Prostate gland (tissue), 2 donors: ENCODE measurements at regions not wholly inside any gene's neighbourhood (a gene's known extent, or its start where the extent isn't known, plus 50 kb on each side); places are given as distances from the start of the nearest gene placed in this dataset.

Source experiments
- DNase-seq: peaks from one replicate; pipeline ENCODE4 v3.0.0-alpha.2; 2019; ENCODE audit warnings: low spot score
- H3K27ac ChIP-seq, 2 donors: fragments of 200-600 bp; sonication (generic); 2 replicates each; pipeline ENCODE4 v1.5.1; 2017 to 2019
- H3K27me3 ChIP-seq: fragments of 200-600 bp; sonication (generic); replicated peaks from 2 replicates; pipeline ENCODE4 v1.5.1; 2019; ENCODE audit not compliant: insufficient read depth
- H3K36me3 ChIP-seq, 2 donors: fragments of 200-600 bp; sonication (generic); 1 replicate in 1 of 2; 2 replicates in 1 of 2; pipeline versions ENCODE4 v1.5.1 to v1.8.1; 2017 to 2019
- H3K4me1 ChIP-seq: fragments of 200-600 bp; sonication (generic); replicated peaks from 2 replicates; pipeline ENCODE4 v1.5.1; 2019
- H3K4me3 ChIP-seq, 2 donors: fragments of 200-600 bp; sonication (generic); 2 replicates each; pipeline ENCODE4 v1.5.1; 2017 to 2019
- H3K9me3 ChIP-seq: fragments of 200-600 bp; sonication (generic); 2 replicates; pipeline ENCODE4 v1.5.1; 2017
- POLR2A ChIP-seq: fragments of 450-650 bp; IDR thresholded peaks from one replicate; pipeline ENCODE4 v1.6.1; 2016; ENCODE audit warnings: antibody characterized with exemption, mild to moderate bottlenecking
- POLR2AphosphoS5 ChIP-seq: sonication (generic); formaldehyde crosslinking; IDR thresholded peaks from one replicate; pipeline ENCODE4 v1.6.1; 2017; ENCODE audit warnings: antibody characterized with exemption
- WGBS: methylation state at CpG from one replicate; pipeline ENCODE4 v1.1.5; 2018; 5-methylcytosine and 5-hydroxymethylcytosine counted together
- intact Hi-C: fragments of 100-400 bp; cut with DNase I; formaldehyde crosslinking; loops from one replicate; pipeline ENCODE4 v1.14.2; 2022
- TF ChIP-seq, protein P1 (sequence below), 4 experiments: fragments of 200-600 bp in 2 of 4; fragments of 450-650 bp in 2 of 4; sonication (generic) in 2 of 4; IDR thresholded peaks; 1 replicate in 3 of 4; 2 replicates in 1 of 4; pipeline ENCODE4 v1.5.1; 2016 to 2019; ENCODE audit warnings: antibody characterized with exemption in 4 of 4, mild to moderate bottlenecking in 2 of 4, moderate library complexity in 2 of 4

DNA sequence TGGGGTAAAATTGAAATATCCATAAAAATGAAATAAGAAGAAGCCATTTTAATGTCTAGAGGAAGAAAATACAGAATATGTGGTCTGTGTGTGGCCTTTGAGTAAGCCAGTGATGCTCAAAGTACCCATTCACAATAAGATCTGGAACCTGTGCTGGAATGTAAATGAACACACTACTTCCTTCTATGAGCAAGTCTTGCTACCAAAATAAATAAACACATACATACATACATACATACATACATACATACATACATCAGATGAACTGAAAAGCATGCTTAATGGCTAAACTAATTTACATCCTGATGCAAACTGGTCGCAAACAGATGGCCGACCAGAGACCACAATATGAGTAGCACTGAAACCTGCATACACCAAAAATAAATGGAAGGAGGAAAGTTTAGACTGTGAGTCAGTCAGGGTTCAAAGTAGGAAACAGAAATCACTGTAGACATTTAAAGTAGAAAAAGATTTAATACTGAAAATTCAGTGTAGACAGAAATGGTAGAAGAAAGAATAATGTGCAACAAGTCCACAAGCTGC is 317.6 kb downstream of the CAAP1 start:
- WGBS: 89% methylated on average over 2 of the region's 2 CpGs
- intact Hi-C loops: no loop called here

DNA sequence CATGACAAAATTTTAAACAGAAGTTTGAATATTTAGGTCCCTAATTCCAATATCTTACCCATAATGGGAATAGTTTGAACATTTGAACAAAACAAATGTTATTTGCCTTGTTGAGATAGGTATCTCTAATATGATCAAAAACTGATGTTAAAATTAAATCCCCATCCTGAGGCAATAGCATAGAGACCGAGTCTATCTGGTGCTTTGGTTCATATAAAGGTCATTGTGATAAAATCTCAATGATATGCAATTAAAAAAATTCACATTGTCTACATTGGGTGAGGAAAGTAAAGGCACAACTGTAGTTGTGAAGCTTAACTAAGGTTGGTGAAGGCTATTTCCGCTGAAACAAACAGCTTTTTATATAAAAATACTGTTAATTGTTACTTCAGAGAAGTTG is 318.3 kb downstream of the CAAP1 start:
- intact Hi-C loops: no loop called here
- no peak overlapping the region for H3K27ac ChIP-seq
- H3K9me3 ChIP-seq: no peaks in the 10 kb centered on the region
- H3K27me3 ChIP-seq: no peaks in the 10 kb centered on the region
- no peak for TF ChIP-seq POLR2A
- TF ChIP-seq POLR2AphosphoS5: no peak
- TF ChIP-seq, protein P1, sequence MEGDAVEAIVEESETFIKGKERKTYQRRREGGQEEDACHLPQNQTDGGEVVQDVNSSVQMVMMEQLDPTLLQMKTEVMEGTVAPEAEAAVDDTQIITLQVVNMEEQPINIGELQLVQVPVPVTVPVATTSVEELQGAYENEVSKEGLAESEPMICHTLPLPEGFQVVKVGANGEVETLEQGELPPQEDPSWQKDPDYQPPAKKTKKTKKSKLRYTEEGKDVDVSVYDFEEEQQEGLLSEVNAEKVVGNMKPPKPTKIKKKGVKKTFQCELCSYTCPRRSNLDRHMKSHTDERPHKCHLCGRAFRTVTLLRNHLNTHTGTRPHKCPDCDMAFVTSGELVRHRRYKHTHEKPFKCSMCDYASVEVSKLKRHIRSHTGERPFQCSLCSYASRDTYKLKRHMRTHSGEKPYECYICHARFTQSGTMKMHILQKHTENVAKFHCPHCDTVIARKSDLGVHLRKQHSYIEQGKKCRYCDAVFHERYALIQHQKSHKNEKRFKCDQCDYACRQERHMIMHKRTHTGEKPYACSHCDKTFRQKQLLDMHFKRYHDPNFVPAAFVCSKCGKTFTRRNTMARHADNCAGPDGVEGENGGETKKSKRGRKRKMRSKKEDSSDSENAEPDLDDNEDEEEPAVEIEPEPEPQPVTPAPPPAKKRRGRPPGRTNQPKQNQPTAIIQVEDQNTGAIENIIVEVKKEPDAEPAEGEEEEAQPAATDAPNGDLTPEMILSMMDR (IDR thresholded peaks at IDR 0.05): no peak
- H3K36me3 ChIP-seq: no peaks in the 10 kb centered on the region
- no peak overlapping the region for H3K4me3 ChIP-seq
- no peak for DNase-seq
- WGBS: 50% methylated on average over 2 of the region's 2 CpGs
- no peaks in the 10 kb centered on the region for H3K4me1 ChIP-seq

More for the DNA sequence above, 317.6 kb downstream of the CAAP1 start:
- TF ChIP-seq, protein P1 (IDR thresholded peaks at IDR 0.05): no peak
- TF ChIP-seq POLR2AphosphoS5 (no peak), POLR2A (no peak)
- Histone ChIP-seq H3K27me3 (no peaks in the 10 kb centered on the region), H3K9me3 (no peaks in the 10 kb centered on the region), H3K4me3 (no peak overlapping the region), H3K27ac (no peak overlapping the region), H3K36me3 (no peaks in the 10 kb centered on the region), H3K4me1 (no peaks in the 10 kb centered on the region)
- no peak for DNase-seq

DNA sequence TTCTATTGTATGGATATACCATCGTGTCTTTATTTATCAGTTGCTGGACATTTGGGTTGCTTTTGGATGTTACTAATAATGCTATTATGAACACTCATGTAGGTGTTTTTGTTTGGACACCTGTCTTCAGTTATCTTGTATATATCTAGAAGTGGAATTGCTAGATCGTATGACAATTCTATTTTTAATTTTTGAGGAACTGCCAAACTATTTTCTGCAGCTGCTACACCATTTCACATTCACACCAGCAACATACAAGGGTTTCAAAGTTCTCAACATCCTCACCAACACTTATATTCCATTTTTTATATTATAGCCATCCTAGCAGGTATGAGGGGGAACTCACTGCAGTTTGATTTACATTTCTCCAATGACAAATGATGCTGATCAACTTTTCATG is 324.6 kb downstream of the CAAP1 start:
- intact Hi-C loops: no loop called here
- Histone ChIP-seq H3K27me3 (no peaks in the 10 kb centered on the region), H3K27ac (no peak overlapping the region), H3K9me3 (no peaks in the 10 kb centered on the region), H3K4me1 (no peaks in the 10 kb centered on the region), H3K36me3 (no peaks in the 10 kb centered on the region), H3K4me3 (no peak overlapping the region)
- 69% methylated on average over 2 of the region's 2 CpGs for WGBS
- TF ChIP-seq, protein P1 (IDR thresholded peaks at IDR 0.05): no peak
- TF ChIP-seq POLR2AphosphoS5 (no peak), POLR2A (no peak)
- no peak for DNase-seq

DNA sequence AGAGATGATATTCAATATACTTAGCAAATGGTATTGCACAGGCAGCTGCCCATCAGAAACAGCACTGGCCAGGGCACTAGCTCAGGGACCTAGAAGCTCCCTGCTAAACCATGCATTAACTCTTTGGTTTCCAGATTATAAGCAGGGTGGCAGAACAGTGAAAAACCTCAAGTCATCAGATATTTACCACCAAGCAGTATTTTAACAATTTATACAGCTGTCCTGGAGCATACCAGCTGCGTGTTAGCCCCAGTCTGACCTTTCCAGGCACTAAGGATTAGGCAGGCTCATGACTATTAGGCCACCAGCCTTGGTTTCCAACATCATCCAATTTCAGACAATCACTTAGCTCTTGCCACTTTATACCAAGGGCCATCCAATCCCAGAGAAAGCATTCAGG is 326.5 kb downstream of the CAAP1 start:
- H3K4me1 ChIP-seq: no peaks in the 10 kb centered on the region
- no peak overlapping the region for H3K4me3 ChIP-seq
- no peaks in the 10 kb centered on the region for H3K36me3 ChIP-seq
- no peaks in the 10 kb centered on the region for H3K27me3 ChIP-seq
- no peak for DNase-seq
- TF ChIP-seq POLR2AphosphoS5: no peak
- no peak for TF ChIP-seq POLR2A
- TF ChIP-seq, protein P1 (IDR thresholded peaks at IDR 0.05): no peak
- intact Hi-C loops: no loop called here
- H3K9me3 ChIP-seq: no peaks in the 10 kb centered on the region
- WGBS: 69% methylated on average over 1 of the region's 1 CpG
- no peak overlapping the region for H3K27ac ChIP-seq

DNA sequence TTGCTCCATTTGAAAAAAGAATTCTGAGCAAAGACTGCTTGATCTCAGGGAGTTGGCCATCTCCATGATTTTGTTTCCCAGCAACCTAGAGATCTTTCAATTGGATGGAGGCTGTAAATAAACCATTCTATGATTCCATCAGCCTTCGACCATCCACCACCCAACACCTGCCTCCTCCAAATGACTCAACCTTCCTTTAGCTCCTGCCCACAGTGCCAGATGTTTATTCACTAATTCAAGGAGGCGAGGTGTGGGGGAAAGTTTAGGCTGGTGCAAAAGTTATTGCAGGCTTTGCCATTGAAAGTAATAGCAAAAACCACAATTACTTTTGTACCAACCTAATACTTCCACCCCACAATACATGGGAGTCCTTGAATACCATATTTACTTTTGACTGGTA is 327.5 kb downstream of the CAAP1 start:
- DNase-seq: no peak

More for the DNA sequence above, 327.5 kb downstream of the CAAP1 start:
- 80% methylated on average over 2 of the region's 2 CpGs for WGBS
- Histone ChIP-seq H3K4me3 (no peak overlapping the region), H3K36me3 (no peaks in the 10 kb centered on the region), H3K27ac (no peak overlapping the region), H3K27me3 (no peaks in the 10 kb centered on the region), H3K4me1 (no peaks in the 10 kb centered on the region), H3K9me3 (no peaks in the 10 kb centered on the region)
- TF ChIP-seq, protein P1 (IDR thresholded peaks at IDR 0.05): no peak
- intact Hi-C loops: no loop called here
